Ovary (tissue), 7 donors: ENCODE measurements at regions not wholly inside any gene's neighbourhood (a gene's known extent, or its start where the extent isn't known, plus 50 kb on each side); places are given as distances from the start of the nearest gene placed in this dataset.

ENCODE experiments used
- DNase-seq, 5 donors: peaks; one replicate each; pipeline ENCODE4 v3.0.0-alpha.2; 2019 to 2020
- H3K27ac ChIP-seq, 2 donors: fragments of 200-600 bp; one replicate each; pipeline versions ENCODE4 v1.5.1 to v1.8.0; 2019 to 2022
- H3K27me3 ChIP-seq: fragments of 200-600 bp; one replicate; pipeline ENCODE4 v1.8.0; 2022
- H3K36me3 ChIP-seq: fragments of 200-600 bp; sonication (generic); one replicate; pipeline ENCODE4 v1.5.1; 2019
- H3K4me1 ChIP-seq: one replicate; pipeline ENCODE4 v1.8.1; 2013; ENCODE audit warnings: mild to moderate bottlenecking, moderate library complexity; ENCODE audit not compliant: insufficient read depth
- H3K4me3 ChIP-seq: fragments of 200-600 bp; sonication (generic); one replicate; pipeline ENCODE4 v1.5.1; 2017
- H3K9me3 ChIP-seq, 2 donors: fragments of 200-600 bp in 1 of 2; sonication (generic) in 1 of 2; one replicate each; pipeline versions ENCODE4 v1.5.1 to v1.8.1; 2013 to 2019; ENCODE audit warnings: mild to moderate bottlenecking in 1 of 2, moderate library complexity in 1 of 2
- EP300 ChIP-seq: sonication (generic); formaldehyde crosslinking; IDR thresholded peaks from one replicate; pipeline ENCODE4 v1.6.1; 2017; ENCODE audit warnings: antibody characterized with exemption
- POLR2A ChIP-seq: fragments of 450-650 bp; IDR thresholded peaks from one replicate; pipeline ENCODE4 v1.6.1; 2017; ENCODE audit warnings: antibody characterized with exemption, mild to moderate bottlenecking, moderate library complexity
- WGBS, 3 donors: extraction: QIAGEN DNeasy Blood & Tissue Kit in 1 of 3; methylation state at CpG; one replicate each; pipeline versions ENCODE4 v1.1.5 to v1.1.7; 2013 to 2017; 5-methylcytosine and 5-hydroxymethylcytosine counted together
- intact Hi-C, 4 donors: fragments of 100-400 bp; cut with DNase I; formaldehyde crosslinking; loops; one replicate each; pipeline versions ENCODE4 v1.11.0 to v1.15.1; 2022 to 2023
- TF ChIP-seq, protein P1 (sequence below), 3 donors: fragments of 450-650 bp in 2 of 3; fragments of 200-600 bp in 1 of 3; IDR thresholded peaks; one replicate each; pipeline versions ENCODE4 v1.5.1 to v1.8.0; 2016 to 2022; ENCODE audit warnings: antibody characterized with exemption in 3 of 3, mild to moderate bottlenecking in 1 of 3
- donor health status: DM: no; HTN: no; CAD: no; lungs with moderate emphysema.
- donor health status: DM: no; HTN: no; CAD: no.
- donor health status: Bipolar disorder and iron deficiency.
- donor health status: DM: no; HTN: no; CAD: no.
- donor health status: DM: yes; HTN: yes; CAD: no.

DNA sequence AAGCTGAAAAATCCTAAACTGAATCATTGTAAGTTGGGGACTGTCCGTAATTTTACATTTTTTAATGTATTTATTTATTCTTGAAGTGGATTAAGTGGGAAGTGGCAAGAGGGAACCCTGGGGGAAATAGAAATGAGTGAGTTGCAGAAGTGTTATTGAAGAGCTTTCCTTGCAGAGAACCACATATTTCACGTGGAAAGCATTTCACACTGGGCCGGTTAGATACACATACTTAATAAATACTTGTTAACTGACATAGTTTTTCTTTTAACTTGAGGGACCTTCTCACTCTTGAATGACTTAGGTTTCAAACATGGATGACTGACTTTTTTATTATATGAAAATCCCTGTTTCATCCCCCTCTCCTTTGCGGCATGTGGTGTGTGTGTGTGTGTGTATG lies 239.3 kb downstream of the LMO4 start:
- Histone ChIP-seq H3K27me3 (no peaks in the 10 kb centered on the region), H3K27ac (no peak overlapping the region), H3K4me3 (no peak overlapping the region), H3K36me3 (no peaks in the 10 kb centered on the region), H3K4me1 (no peaks in the 10 kb centered on the region), H3K9me3 (no peaks in the 10 kb centered on the region)
- intact Hi-C loops = no loop called here
- TF ChIP-seq POLR2A (no peak), EP300 (no peak)
- TF ChIP-seq, protein P1, sequence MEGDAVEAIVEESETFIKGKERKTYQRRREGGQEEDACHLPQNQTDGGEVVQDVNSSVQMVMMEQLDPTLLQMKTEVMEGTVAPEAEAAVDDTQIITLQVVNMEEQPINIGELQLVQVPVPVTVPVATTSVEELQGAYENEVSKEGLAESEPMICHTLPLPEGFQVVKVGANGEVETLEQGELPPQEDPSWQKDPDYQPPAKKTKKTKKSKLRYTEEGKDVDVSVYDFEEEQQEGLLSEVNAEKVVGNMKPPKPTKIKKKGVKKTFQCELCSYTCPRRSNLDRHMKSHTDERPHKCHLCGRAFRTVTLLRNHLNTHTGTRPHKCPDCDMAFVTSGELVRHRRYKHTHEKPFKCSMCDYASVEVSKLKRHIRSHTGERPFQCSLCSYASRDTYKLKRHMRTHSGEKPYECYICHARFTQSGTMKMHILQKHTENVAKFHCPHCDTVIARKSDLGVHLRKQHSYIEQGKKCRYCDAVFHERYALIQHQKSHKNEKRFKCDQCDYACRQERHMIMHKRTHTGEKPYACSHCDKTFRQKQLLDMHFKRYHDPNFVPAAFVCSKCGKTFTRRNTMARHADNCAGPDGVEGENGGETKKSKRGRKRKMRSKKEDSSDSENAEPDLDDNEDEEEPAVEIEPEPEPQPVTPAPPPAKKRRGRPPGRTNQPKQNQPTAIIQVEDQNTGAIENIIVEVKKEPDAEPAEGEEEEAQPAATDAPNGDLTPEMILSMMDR (IDR thresholded peaks at IDR 0.05) = no peak
- DNase-seq = no peak
- WGBS, 3 donors = 91 to 95% (median 94%) methylated on average over 4 of the region's 4 CpGs

DNA sequence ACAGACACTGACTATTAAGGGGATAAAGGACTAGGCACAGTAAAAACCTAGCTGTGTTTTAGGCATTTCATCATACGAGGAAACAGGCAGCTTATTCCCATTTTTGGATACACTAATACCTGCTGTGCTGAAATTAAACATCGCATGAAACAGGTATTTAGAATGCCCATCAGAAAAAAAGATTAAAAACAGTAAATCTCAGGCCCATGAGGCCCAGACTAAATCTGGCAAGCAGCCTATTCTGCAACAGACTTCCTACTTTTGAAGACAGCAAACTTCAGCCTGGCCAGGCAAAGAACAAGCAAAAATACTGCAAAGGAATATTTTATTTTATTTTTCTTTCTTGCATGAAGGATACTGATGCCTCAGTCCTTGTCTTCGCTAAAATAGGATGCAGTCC lies 240.2 kb downstream of the LMO4 start:
- WGBS, 3 donors = 84 to 86% (median 85%) methylated on average over 3 of the region's 3 CpGs

DNA sequence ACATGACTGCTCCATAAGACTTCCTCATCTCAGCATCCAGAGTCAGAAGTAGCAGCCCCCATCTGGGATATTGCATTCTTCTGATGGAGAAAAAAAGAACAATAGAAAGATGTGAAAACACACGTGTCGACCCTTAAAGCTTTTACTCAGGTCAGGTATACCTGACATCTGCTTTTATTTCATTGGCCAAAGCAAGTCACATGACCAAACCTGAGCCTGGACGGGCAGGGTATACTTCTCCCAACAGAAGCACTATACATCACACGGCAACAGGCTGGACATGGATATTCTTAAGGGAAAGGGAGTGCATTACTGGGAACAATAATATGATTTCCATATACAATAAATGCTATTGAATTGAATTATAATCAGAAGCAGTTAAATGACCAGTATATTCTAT lies 243.3 kb downstream of the LMO4 start:
- Histone ChIP-seq H3K4me3 (no peak overlapping the region), H3K27ac (no peak overlapping the region), H3K36me3 (no peaks in the 10 kb centered on the region), H3K27me3 (no peaks in the 10 kb centered on the region), H3K4me1 (no peaks in the 10 kb centered on the region), H3K9me3 (no peaks in the 10 kb centered on the region)
- TF ChIP-seq, protein P1 (IDR thresholded peaks at IDR 0.05) = no peak
- TF ChIP-seq EP300 (no peak), POLR2A (no peak)
- DNase-seq = no peak
- WGBS, 3 donors = 76 to 79% (median 78%) methylated on average over 4 of the region's 4 CpGs
- intact Hi-C loops = no loop called here

More for the DNA sequence above, 240.2 kb downstream of the LMO4 start:
- no peaks in the 10 kb centered on the region for H3K4me1 ChIP-seq
- no peak overlapping the region for H3K27ac ChIP-seq
- no peaks in the 10 kb centered on the region for H3K36me3 ChIP-seq
- intact Hi-C loops = no loop called here
- TF ChIP-seq EP300 (no peak), POLR2A (no peak)
- TF ChIP-seq, protein P1 (IDR thresholded peaks at IDR 0.05) = no peak
- H3K4me3 ChIP-seq = no peak overlapping the region
- DNase-seq = no peak
- H3K9me3 ChIP-seq = no peaks in the 10 kb centered on the region
- no peaks in the 10 kb centered on the region for H3K27me3 ChIP-seq

DNA sequence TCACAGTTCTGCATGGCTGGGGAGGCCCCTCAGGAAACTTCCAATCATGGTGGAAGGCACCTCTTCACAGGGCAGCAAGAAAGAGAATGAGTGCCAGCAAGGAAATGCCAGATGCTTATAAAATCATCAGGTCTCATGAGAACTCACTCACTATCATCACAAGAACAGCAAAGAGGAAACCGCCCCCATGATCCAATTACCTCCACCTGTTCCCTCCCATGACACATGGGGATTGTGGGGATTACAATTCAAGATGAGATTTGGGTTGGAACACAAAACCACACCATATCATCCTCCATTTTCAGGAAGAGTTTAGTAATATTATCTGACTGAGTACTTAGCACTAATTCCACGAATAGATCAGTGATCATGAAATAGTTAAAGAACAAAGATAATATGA lies 244.2 kb downstream of the LMO4 start:
- H3K4me3 ChIP-seq = no peak overlapping the region
- no peak overlapping the region for H3K27ac ChIP-seq
- H3K9me3 ChIP-seq = no peaks in the 10 kb centered on the region
- no peak for TF ChIP-seq EP300
- TF ChIP-seq, protein P1 (IDR thresholded peaks at IDR 0.05) = no peak
- no peak for TF ChIP-seq POLR2A
- no peak for DNase-seq
- H3K4me1 ChIP-seq = no peaks in the 10 kb centered on the region
- intact Hi-C loops = no loop called here
- no peaks in the 10 kb centered on the region for H3K27me3 ChIP-seq
- WGBS, 3 donors = 86 to 96% (median 95%) methylated on average over 2 of the region's 2 CpGs
- no peaks in the 10 kb centered on the region for H3K36me3 ChIP-seq

DNA sequence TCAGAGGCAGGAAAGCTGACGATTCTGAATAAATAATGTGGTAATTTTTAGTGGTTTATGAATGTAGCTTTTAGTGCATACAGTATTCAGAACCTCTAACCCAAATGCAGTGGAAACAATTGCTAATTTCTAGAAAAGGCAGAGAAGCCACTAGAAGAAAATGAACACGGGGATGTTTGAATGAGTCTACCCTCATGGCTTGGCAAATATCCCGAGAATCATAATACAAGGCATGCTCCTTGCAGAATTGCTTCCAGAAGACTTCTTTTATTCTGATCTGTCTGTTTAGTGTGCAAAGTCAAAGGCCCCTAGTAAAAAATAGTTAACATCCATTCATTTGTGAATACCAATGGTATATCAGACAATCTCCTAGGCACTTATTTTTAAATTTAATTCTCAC lies 246.8 kb downstream of the LMO4 start:
- WGBS, 3 donors = 45 to 51% (median 47%) methylated on average over 3 of the region's 3 CpGs
- TF ChIP-seq POLR2A (no peak), EP300 (no peak)
- TF ChIP-seq, protein P1 (IDR thresholded peaks at IDR 0.05) = no peak

More for the DNA sequence above, 246.8 kb downstream of the LMO4 start:
- intact Hi-C loops = no loop called here
- no peaks in the 10 kb centered on the region for H3K27me3 ChIP-seq
- no peaks in the 10 kb centered on the region for H3K9me3 ChIP-seq
- H3K4me3 ChIP-seq = no peak overlapping the region
- no peak for DNase-seq
- H3K4me1 ChIP-seq = no peaks in the 10 kb centered on the region
- H3K36me3 ChIP-seq = no peaks in the 10 kb centered on the region
- no peak overlapping the region for H3K27ac ChIP-seq
